CD4-positive, alpha-beta T cell treated with Interleukin-21 for 1 hour (primary cell): ENCODE measurements at regions not wholly inside any gene's neighbourhood (a gene's known extent, or its start where the extent isn't known, plus 50 kb on each side); places are given as distances from the start of the nearest gene placed in this dataset.
"Not testable (repeated sequence)": the region's sequence is repeated elsewhere in the genome, so short reads cannot be mapped to it uniquely, and the experiment has no call there.

ENCODE experiments used
- DNase-seq: peaks from one replicate; pipeline ENCODE4 v3.0.0-alpha.2; 2020

- no peak for DNase-seq
Measured at GRCh38 chr16:22683258-22683657, 130.7 kb upstream of the HS3ST2 start.

DNA sequence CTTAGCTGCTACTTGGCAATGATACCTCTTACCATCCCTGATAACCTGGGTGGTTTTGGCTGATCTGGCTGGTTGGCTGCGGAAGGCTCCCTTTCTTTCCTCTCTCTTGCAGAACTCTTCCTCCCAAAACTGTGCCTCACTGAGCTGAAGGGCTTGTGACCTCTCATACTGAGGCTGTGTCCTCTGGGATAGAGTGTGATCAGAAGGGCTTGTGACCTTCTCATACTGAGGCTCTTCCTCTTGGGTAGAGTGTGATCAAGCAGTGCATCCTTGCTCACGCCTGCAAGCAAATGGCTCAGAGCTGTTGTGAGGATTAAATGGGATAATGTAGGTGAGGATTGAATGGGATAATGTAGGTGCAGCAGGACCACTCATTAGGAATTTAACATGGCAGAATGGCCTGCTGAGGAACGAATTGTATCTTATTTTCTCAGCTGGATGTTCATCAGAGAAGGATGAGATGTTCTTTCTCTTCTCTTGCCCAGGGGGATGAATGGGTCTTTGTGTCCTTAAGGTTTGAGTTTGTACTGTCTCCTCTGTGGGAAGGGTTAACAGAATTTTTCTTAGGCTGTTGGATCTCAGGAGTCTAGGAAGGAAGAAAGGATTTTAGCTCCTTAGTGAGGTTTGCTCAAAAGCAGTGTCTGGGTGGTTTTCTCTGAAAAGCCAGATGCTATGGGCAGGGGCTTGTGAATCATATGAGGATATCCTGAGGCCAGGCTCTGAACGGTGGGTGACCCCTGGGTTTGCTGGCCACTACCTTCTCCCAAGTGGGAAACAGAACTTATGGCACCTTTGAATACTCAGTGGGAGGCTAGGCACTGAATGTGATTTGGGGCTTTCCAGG is 130.0 kb upstream of the HS3ST2 start:
- DNase-seq = no peak

DNA sequence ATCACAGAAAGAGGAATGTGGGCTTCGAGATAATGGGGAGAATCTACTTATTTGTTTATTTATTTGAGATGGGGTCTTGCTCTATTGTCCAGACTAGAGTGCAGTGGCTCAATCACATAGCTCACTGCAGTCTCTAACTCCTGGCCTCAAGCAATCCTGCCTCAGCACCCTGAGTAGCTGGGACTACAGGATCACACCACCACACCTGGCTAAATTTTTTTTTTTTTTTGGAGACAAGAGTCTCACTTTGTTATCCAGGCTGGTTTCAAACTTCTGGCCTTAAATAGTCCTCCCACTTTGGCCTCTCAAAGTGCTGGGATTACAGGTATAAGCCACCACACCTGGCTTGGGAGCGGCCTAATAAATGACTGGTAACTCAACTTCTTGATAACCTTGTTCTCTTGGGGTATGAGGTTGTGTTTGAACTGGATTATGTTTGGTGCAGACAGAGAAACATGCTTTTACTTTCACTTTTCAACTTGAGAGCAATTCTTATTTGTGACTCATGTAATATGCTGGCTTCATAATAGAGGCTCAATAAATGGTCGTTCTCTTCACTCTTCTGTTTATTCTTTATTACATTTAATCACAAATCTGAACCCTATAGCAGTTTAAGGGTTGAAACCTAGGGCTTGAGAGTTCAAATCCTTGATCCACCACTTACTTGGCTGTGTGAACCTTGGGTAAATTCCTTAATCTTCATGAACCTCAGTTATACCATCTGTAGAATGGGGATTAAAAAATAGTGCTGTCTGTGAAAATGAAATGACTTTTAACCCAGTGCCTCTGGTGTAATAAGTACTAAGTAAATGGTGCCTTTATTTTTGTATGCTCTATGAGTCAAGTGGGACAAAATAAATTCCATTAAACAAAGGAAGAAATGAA is 129.1 kb upstream of the HS3ST2 start:
- DNase-seq = no peak

GRCh38 chr16:22685459-22685830 is 128.5 kb upstream of the HS3ST2 start:
- no peak for DNase-seq

GRCh38 chr16:22687031-22687530 is 126.9 kb upstream of the HS3ST2 start:
- DNase-seq = no peak

- no peak for DNase-seq
Measured at GRCh38 chr16:22688463-22688862, 125.5 kb upstream of the HS3ST2 start.

- DNase-seq = no peak
Measured at GRCh38 chr16:22688930-22689329, 125.0 kb upstream of the HS3ST2 start.

DNA sequence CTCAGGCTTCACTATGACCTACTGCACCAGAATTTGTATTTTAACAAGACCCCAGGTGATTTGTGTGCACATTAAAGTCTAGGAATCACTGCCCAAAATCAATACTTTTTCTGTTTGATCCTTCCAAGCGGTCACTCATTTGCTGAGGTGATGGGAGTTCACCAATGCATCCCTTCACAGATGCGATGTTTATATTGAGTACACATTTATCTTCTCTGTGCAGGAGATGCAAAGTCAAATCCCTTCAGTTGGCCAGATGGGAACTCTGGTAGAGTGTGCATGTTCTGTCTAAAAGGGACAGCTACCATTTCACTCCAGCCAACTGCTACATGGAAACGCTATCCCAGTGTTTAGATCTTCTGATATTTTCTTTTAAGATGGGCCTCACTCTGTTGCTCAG is 122.6 kb upstream of the HS3ST2 start:
- DNase-seq = no peak

GRCh38 chr16:22692034-22692433 is 121.9 kb upstream of the HS3ST2 start:
- no peak for DNase-seq

DNA sequence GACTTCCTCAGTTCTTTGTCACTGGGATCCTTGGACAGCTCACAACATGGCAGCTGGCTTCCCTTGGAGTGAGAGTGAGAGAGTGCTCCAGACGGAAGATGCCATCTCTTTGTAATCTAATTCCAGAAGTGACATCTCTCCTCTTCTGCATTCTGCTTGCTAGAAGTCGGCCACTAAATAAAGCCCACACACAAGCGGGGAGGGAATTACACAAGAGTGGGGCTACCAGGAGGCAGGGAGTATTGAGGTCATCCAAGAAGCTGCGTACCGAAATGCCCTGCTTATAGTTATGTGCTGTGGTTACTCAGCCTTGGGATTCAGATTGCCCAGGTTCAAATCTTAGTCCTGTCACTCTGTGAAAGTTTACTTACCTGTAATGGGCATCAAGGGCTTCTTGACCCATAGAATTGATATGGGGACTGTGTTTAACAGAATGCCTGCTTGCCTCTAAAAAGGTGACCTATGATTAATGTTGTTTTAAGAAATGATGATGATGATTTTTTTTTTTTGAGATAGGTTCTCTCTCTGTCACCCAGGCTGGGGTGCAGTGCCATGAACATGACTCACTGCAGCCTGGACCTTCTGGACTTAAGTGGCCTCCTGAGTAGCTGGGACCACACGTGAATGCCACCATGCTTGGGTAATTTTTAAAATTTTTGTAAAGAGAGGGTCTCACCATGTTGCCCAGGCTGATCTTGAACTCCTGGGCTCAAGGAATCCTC is 120.9 kb upstream of the HS3ST2 start:
- no peak for DNase-seq

DNA sequence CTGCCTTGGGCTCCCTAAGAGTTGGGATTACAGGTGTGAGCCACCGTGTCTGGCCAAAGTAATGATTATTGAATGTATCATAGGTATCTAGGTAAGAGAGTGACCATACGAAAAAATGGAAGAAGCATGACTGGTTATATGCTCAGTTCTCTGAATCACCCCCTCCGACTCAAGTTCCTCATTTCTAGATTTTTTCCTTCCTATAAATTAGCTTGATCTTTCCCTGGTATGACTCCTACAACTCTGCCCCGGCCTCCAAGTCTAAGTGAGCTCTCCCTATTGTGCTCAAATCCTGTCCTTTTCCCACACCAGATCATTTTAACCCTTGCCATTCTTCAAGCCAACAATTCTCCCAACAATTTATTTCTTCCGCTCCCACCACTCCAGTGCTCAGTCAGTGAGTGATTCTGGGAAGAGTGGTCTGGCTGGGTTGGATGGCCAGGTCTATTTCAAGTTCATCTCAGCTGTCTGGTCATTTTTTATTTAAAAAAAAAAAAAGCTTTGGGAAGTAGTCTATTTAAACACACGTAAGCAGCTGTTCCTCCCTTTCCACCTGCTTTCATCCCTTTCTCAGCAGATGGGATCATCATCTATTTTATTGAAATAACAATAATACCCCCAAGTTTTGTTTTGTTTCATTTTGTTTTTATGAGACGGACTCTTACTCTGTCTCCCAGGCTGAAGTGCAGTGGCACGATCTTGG is 120.2 kb upstream of the HS3ST2 start:
- no peak for DNase-seq

DNA sequence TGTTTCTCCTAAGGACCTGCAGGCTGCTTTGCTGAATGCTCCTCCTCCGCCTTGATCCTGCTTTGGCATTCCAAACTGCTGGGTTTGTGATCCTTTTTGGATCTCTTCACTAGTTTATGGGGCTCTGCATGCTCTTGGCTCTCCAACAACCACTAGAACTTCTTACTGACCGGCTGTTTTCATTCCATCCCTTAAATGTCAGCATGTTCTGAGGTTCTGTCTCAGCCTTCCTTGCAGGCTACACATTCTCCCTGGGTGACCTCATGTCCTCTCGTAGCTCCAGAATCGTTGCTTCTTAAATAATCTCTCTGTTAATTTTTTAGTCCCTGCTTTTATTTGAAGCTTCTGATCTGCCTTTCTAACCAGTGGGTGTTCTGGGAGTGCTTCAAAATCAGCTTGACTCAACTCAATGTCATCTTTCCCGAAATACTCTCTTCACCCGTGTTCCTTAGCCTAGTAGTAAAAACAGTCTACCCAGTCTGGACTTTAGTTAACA is 119.0 kb upstream of the HS3ST2 start:
- no peak for DNase-seq

GRCh38 chr16:22695773-22696172 is 118.2 kb upstream of the HS3ST2 start:
- DNase-seq = not testable (repeated sequence)

DNA sequence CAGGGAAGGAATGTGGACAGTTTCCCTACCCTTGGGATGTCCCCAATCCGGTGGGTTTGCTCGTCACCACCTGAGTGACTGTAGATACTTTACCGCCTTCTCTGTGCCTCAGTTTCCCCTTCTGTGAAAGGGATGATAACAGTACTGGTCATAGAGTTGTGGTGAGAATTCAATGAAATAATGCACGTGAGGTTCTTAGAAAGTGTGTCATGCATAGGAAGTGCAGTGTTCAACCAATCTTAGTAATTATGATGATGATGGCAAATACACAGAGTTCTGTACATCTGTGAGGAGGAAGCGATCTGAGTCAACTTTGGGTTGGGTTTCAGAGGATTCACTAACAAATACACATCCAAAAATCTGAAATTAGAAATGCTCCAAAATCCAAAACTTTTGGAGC is 114.6 kb upstream of the HS3ST2 start:
- no peak for DNase-seq

- DNase-seq = no peak
Measured at GRCh38 chr16:22705799-22706198, 108.2 kb upstream of the HS3ST2 start.

GRCh38 chr16:22710326-22710725 is 103.6 kb upstream of the HS3ST2 start:
- no peak for DNase-seq

- no peak for DNase-seq
Measured at GRCh38 chr16:22711847-22712246, 102.1 kb upstream of the HS3ST2 start.

GRCh38 chr16:22712471-22712870 is 101.5 kb upstream of the HS3ST2 start:
- DNase-seq = no peak

DNA sequence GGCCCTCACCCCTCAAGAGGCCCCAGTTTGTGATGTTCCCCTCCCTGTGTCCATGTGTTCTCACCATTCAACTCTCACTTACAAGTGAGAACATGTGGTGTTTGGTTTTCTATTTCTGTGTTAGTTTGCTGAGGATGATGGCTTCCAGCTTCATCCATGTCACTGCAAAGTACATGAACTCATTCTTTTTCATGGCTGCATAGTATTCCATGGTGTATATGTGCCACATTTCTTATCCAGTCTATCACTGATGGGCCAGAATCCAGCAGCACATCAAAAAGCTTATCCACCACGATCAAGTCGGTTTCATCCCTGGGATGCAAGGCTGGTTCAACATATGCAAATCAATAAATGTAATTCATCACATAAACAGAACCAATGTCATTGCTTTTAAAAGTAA is 95.4 kb upstream of the HS3ST2 start:
- not testable (repeated sequence) for DNase-seq

GRCh38 chr16:22719945-22720344 is 94.0 kb upstream of the HS3ST2 start:
- DNase-seq = no peak

- DNase-seq = no peak
Measured at GRCh38 chr16:22721511-22722100, 92.4 kb upstream of the HS3ST2 start.
